ENCODE measurements at regions not wholly inside any gene's neighbourhood (a gene's known extent, or its start where the extent isn't known, plus 50 kb on each side); places are given as distances from the start of the nearest gene placed in this dataset.

DNA sequence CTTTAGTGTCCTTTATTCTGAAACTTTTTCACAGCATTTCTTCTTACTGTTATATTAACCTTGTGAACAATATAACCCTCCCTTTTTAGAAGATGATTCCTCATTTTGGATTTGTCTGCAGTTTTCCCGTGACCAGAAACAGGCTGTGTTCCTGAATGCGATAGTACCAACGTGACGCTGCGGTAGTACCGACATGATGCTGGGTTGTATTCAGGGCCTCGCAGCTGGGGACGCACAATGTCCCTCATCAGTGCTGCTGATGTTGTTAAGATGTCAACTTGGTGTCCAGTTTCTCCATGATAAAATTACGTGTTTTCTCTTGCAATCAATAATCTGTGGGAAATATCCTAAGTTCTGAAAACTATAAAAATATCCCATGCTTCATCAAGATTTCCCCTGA is 761.4 kb upstream of the TPTE start:
- no TSS peak for BruUV-seq (replicated peaks)
- intact Hi-C loops (cut with micrococcal nuclease) = no loop called here
- no peaks in the 10 kb centered on the region for H3K9me1 ChIP-seq (ENCODE audit: control insufficient read depth, insufficient read depth, low read length)
- H3K4me1 ChIP-seq (replicated peaks in 1 of 2; ENCODE audit: control insufficient read depth in 2 of 2, insufficient read depth in 2 of 2, low read length in 2 of 2) = no peaks in the 10 kb centered on the region
- H3K4me2 ChIP-seq (ENCODE audit: insufficient read depth, low read length) = no peak overlapping the region
- H3K27me3 ChIP-seq (ENCODE audit: control insufficient read depth in 2 of 2, insufficient read depth in 2 of 2, low read length in 2 of 2) = peaks cover 0 to 6% of the 10 kb centered on the region in 2 experiments; a peak in 2 of 5 replicates
- H3K4me3 ChIP-seq = no peak overlapping the region
- in situ Hi-C loops (cut with MboI) = no loop called here
- no peaks in the 10 kb centered on the region for H4K20me1 ChIP-seq (replicated peaks; ENCODE audit: control insufficient read depth, insufficient read depth, low read length)
- TF ChIP-seq CHD7 (IDR thresholded peaks at IDR 0.05; ENCODE audit: low read depth, low read length) = no peak
- TF ChIP-seq, protein P1, sequence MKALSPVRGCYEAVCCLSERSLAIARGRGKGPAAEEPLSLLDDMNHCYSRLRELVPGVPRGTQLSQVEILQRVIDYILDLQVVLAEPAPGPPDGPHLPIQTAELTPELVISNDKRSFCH (CRISPR knock-in tag; IDR thresholded peaks at IDR 0.05) = no peak
- TF ChIP-seq, protein P1 (tag; IDR thresholded peaks at IDR 0.05) = no peak
- H3K9ac ChIP-seq (ENCODE audit: insufficient read depth in 1 of 2, low read depth in 2 of 2, low read length in 2 of 2) = no peak overlapping the region
- FAIRE-seq = no peak
- H3K27ac ChIP-seq (ENCODE audit: extremely low read depth, low read depth, low read length) = no peak overlapping the region
- H3K36me3 ChIP-seq (ENCODE audit: control insufficient read depth, insufficient read depth, low read length) = no peaks in the 10 kb centered on the region
- 2% methylated on average over 9 of the region's 9 CpGs for WGBS (ENCODE audit: insufficient coverage, low coverage, missing lambda C conversion rate)
- ChIA-PET CTCF (ENCODE audit: low intra/inter-chr PET ratio) (no interaction called here), POLR2A (no interaction called here)
- ATAC-seq = peak; percentile 33; the same call in 1 of the 3 replicates
- DNase-seq (ENCODE audit: extremely low read depth in 1 of 4, low spot score in 3 of 4) = no peak
- H2AFZ ChIP-seq (ENCODE audit: low read depth, low read length) = no peak overlapping the region
- no peaks in the 10 kb centered on the region for H3K79me2 ChIP-seq (ENCODE audit: control insufficient read depth, insufficient read depth, low read length)
- H3K9me3 ChIP-seq (replicated peaks; ENCODE audit: control insufficient read depth, insufficient read depth, low read depth, low read length) = no peaks in the 10 kb centered on the region
